ENCODE measurements at regions not wholly inside any gene's neighbourhood (a gene's known extent, or its start where the extent isn't known, plus 50 kb on each side); places are given as distances from the start of the nearest gene placed in this dataset.

- Histone ChIP-seq H3K9me2 (ENCODE audit: insufficient read depth, low read length) (no peaks in the 10 kb centered on the region), H3K9ac (ENCODE audit: low read length) (no peak overlapping the region), H4K20me1 (ENCODE audit: insufficient read depth) (no peaks in the 10 kb centered on the region), H3K4me3 (ENCODE audit: low read length) (no peak overlapping the region), H3K4me2 (ENCODE audit: low read length) (no peak overlapping the region), H3K27me3 (ENCODE audit: insufficient read depth, low read depth, low read length) (no peaks in the 10 kb centered on the region), H3K36me3 (ENCODE audit: insufficient read depth, low read length) (no peaks in the 10 kb centered on the region), H3K9me3 (ENCODE audit: low read length) (no peaks in the 10 kb centered on the region), H3F3A (ENCODE audit: insufficient read depth, low read length, poor library complexity, severe bottlenecking) (no peaks in the 10 kb centered on the region), H2AFZ (ENCODE audit: low read depth, low read length) (no peak overlapping the region), H3K79me2 (replicated peaks; ENCODE audit: insufficient read depth, low read length) (no peaks in the 10 kb centered on the region), H3K27ac (ENCODE audit: low read length) (no peak overlapping the region)
- no peak for TF ChIP-seq CTCF (IDR thresholded peaks at IDR 0.05; ENCODE audit: poor library complexity, severe bottlenecking)
- no peak for TF ChIP-seq POLR2AphosphoS5 (IDR thresholded peaks at IDR 0.05)
- no peak for TF ChIP-seq MXI1 (conservative IDR thresholded peaks at IDR 0.05; ENCODE audit: poor library complexity, severe bottlenecking)
- no peak for TF ChIP-seq TAF1 (IDR thresholded peaks at IDR 0.05; ENCODE audit: low read depth)
- TF ChIP-seq SMC3 (conservative IDR thresholded peaks at IDR 0.05; ENCODE audit: poor library complexity): no peak
- TF ChIP-seq RAD21 (conservative IDR thresholded peaks at IDR 0.05): no peak
- TF ChIP-seq REST (IDR thresholded peaks at IDR 0.05; ENCODE audit: borderline replicate concordance): no peak
- TF ChIP-seq EZH2 (IDR thresholded peaks at IDR 0.05; ENCODE audit: borderline replicate concordance, insufficient read depth, low read length, poor library complexity, severe bottlenecking): no peak
Measured at GRCh38 chr9:106602344-106602743, 260.6 kb upstream of the ZNF462 start.

DNA sequence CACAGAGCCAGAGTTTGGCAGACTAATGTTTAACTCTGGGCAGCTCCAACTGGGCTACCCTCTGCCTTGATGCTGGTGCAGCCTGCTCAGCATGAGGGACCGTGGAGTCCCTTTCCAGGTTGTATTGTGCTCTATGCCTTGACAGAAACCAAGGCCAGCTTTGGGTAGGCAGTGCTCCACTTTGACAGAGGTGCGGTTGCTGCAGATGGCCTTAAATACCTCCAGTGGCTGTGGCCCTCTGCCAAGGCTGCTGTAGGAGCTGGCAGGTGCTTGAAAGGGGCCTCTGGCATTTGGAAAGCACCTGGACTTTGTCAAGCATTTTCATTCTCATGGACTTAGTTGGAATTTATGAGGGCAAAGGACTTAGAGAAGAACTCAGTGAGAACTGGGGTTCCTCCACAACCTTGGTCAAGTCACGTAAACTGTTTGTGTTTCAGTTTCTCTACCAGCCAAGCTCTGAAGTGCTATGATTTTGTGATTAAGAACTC lies 249.7 kb upstream of the ZNF462 start:
- Histone ChIP-seq H4K20me1 (ENCODE audit: insufficient read depth) (no peaks in the 10 kb centered on the region), H3F3A (ENCODE audit: insufficient read depth, low read length, poor library complexity, severe bottlenecking) (no peaks in the 10 kb centered on the region), H3K27me3 (ENCODE audit: insufficient read depth, low read depth, low read length) (no peaks in the 10 kb centered on the region), H3K79me2 (replicated peaks; ENCODE audit: insufficient read depth, low read length) (no peaks in the 10 kb centered on the region), H3K9ac (ENCODE audit: low read length) (no peak overlapping the region), H3K9me2 (ENCODE audit: insufficient read depth, low read length) (no peaks in the 10 kb centered on the region), H2AFZ (ENCODE audit: low read depth, low read length) (no peak overlapping the region), H3K27ac (ENCODE audit: low read length) (no peak overlapping the region), H3K4me2 (ENCODE audit: low read length) (no peak overlapping the region), H3K36me3 (ENCODE audit: insufficient read depth, low read length) (no peaks in the 10 kb centered on the region), H3K4me3 (ENCODE audit: low read length) (no peak overlapping the region), H3K9me3 (ENCODE audit: low read length) (no peaks in the 10 kb centered on the region)
- TF ChIP-seq EZH2 (IDR thresholded peaks at IDR 0.05; ENCODE audit: borderline replicate concordance, insufficient read depth, low read length, poor library complexity, severe bottlenecking) (no peak), RAD21 (conservative IDR thresholded peaks at IDR 0.05) (no peak), EP300 (conservative IDR thresholded peaks at IDR 0.05; ENCODE audit: poor library complexity, severe bottlenecking) (no peak), POLR2AphosphoS5 (IDR thresholded peaks at IDR 0.05) (no peak), REST (IDR thresholded peaks at IDR 0.05; ENCODE audit: borderline replicate concordance) (no peak), CTCF (IDR thresholded peaks at IDR 0.05; ENCODE audit: poor library complexity, severe bottlenecking) (no peak), MXI1 (conservative IDR thresholded peaks at IDR 0.05; ENCODE audit: poor library complexity, severe bottlenecking) (no peak)

All from neural cell (in vitro differentiated cells).